Neural cell (in vitro differentiated cells): ENCODE measurements at regions not wholly inside any gene's neighbourhood (a gene's known extent, or its start where the extent isn't known, plus 50 kb on each side); places are given as distances from the start of the nearest gene placed in this dataset.
"Not testable (repeated sequence)": the region's sequence is repeated elsewhere in the genome, so short reads cannot be mapped to it uniquely, and the experiment has no call there.

Experiments
- EP300 ChIP-seq: fragments of 450-650 bp; conservative IDR thresholded peaks from 2 replicates; pipeline ENCODE4 v1.6.1; 2014; ENCODE audit warnings: antibody characterized with exemption, mild to moderate bottlenecking, moderate library complexity; ENCODE audit not compliant: poor library complexity, severe bottlenecking
- EZH2 ChIP-seq: fragments of 200-600, 300-800 bp; shearing (Covaris generic), sonication (generic); IDR thresholded peaks from 2 replicates; pipeline ENCODE4 v1.6.1; 2014; ENCODE audit warnings: antibody characterized with exemption, low read length, borderline replicate concordance, mild to moderate bottlenecking; ENCODE audit not compliant: insufficient read depth, poor library complexity, severe bottlenecking
- MXI1 ChIP-seq: fragments of 450-650 bp; conservative IDR thresholded peaks from 2 replicates; pipeline ENCODE4 v1.6.1; 2014; ENCODE audit warnings: antibody characterized with exemption, mild to moderate bottlenecking; ENCODE audit not compliant: poor library complexity, severe bottlenecking
- POLR2AphosphoS5 ChIP-seq: IDR thresholded peaks from 2 replicates; pipeline ENCODE4 v1.6.1; 2012
- RAD21 ChIP-seq: fragments of 450-650 bp; conservative IDR thresholded peaks from 2 replicates; pipeline ENCODE4 v1.6.1; 2014; ENCODE audit warnings: antibody characterized with exemption, mild to moderate bottlenecking, moderate library complexity
- SMC3 ChIP-seq: fragments of 450-650 bp; conservative IDR thresholded peaks from 2 replicates; pipeline ENCODE4 v1.6.1; 2014; ENCODE audit warnings: antibody characterized with exemption, mild to moderate bottlenecking, moderate library complexity; ENCODE audit not compliant: poor library complexity
- TAF1 ChIP-seq: IDR thresholded peaks from 2 replicates; pipeline ENCODE4 v1.6.1; 2012; ENCODE audit warnings: low read depth
- TF ChIP-seq, protein P1 (sequence below): fragments of 450-650 bp; IDR thresholded peaks from 2 replicates; pipeline ENCODE4 v1.5.1; 2014; ENCODE audit warnings: antibody characterized with exemption, mild to moderate bottlenecking, moderate library complexity; ENCODE audit not compliant: poor library complexity, severe bottlenecking
- TF ChIP-seq, protein P2 (sequence below): IDR thresholded peaks from 2 replicates; pipeline ENCODE4 v1.6.1; 2012; ENCODE audit warnings: borderline replicate concordance

DNA sequence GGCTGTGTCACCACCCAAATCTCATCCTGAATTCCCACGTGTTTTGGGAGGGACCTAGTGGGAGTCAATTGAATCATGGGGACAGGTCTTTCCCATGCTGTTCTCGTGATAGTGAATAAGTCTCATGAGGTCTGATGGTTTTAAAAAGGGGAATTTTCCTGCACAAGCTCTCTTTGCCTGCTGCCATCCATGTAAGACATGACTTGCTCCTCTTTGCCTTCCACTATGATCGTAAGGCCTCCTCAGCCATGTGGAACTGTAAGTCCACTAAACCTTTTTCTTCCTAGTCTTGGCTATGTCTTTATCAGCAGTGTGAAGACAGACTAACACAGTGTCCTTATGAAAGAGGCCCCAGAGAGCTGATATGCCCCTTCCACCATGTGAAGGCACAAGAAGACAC lies 230.9 kb upstream of the ACTBL2 start:
- TF ChIP-seq, protein P1, sequence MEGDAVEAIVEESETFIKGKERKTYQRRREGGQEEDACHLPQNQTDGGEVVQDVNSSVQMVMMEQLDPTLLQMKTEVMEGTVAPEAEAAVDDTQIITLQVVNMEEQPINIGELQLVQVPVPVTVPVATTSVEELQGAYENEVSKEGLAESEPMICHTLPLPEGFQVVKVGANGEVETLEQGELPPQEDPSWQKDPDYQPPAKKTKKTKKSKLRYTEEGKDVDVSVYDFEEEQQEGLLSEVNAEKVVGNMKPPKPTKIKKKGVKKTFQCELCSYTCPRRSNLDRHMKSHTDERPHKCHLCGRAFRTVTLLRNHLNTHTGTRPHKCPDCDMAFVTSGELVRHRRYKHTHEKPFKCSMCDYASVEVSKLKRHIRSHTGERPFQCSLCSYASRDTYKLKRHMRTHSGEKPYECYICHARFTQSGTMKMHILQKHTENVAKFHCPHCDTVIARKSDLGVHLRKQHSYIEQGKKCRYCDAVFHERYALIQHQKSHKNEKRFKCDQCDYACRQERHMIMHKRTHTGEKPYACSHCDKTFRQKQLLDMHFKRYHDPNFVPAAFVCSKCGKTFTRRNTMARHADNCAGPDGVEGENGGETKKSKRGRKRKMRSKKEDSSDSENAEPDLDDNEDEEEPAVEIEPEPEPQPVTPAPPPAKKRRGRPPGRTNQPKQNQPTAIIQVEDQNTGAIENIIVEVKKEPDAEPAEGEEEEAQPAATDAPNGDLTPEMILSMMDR, result not testable (repeated sequence)
- TF ChIP-seq EP300, POLR2AphosphoS5, SMC3, RAD21, MXI1, EZH2, TAF1: not testable (repeated sequence)
- TF ChIP-seq, protein P2, sequence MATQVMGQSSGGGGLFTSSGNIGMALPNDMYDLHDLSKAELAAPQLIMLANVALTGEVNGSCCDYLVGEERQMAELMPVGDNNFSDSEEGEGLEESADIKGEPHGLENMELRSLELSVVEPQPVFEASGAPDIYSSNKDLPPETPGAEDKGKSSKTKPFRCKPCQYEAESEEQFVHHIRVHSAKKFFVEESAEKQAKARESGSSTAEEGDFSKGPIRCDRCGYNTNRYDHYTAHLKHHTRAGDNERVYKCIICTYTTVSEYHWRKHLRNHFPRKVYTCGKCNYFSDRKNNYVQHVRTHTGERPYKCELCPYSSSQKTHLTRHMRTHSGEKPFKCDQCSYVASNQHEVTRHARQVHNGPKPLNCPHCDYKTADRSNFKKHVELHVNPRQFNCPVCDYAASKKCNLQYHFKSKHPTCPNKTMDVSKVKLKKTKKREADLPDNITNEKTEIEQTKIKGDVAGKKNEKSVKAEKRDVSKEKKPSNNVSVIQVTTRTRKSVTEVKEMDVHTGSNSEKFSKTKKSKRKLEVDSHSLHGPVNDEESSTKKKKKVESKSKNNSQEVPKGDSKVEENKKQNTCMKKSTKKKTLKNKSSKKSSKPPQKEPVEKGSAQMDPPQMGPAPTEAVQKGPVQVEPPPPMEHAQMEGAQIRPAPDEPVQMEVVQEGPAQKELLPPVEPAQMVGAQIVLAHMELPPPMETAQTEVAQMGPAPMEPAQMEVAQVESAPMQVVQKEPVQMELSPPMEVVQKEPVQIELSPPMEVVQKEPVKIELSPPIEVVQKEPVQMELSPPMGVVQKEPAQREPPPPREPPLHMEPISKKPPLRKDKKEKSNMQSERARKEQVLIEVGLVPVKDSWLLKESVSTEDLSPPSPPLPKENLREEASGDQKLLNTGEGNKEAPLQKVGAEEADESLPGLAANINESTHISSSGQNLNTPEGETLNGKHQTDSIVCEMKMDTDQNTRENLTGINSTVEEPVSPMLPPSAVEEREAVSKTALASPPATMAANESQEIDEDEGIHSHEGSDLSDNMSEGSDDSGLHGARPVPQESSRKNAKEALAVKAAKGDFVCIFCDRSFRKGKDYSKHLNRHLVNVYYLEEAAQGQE, result not testable (repeated sequence)
